HG03521 (cell line): ENCODE measurements at regions not wholly inside any gene's neighbourhood (a gene's known extent, or its start where the extent isn't known, plus 50 kb on each side); places are given as distances from the start of the nearest gene placed in this dataset.

Experiments used
- ATAC-seq: cut with Tn5 transposase; IDR thresholded peaks from one replicate; pipeline ENCODE4 v1.9.1; 2021; ENCODE audit warnings: mild to moderate bottlenecking, moderate library complexity; ENCODE audit not compliant: unreplicated experiment

- ATAC-seq, result no peak
Measured at GRCh38 chr4:182973511-182973911, 56.3 kb upstream of the DCTD start.

- no peak for ATAC-seq
Measured at GRCh38 chr4:182971702-182972101, 54.5 kb upstream of the DCTD start.

GRCh38 chr4:182969651-182970279 is 52.6 kb upstream of the DCTD start:
- ATAC-seq, result peak; percentile 40

GRCh38 chr4:182968917-182969650 is 51.9 kb upstream of the DCTD start:
- ATAC-seq, result peak; percentile 68

GRCh38 chr4:182967403-182967802 is 50.2 kb upstream of the DCTD start:
- no peak for ATAC-seq
